GM12878 (cell line): ENCODE measurements at regions not wholly inside any gene's neighbourhood (a gene's known extent, or its start where the extent isn't known, plus 50 kb on each side); places are given as distances from the start of the nearest gene placed in this dataset.

Experiments
- ATAC-seq: fragments of 200-7000 bp; cut with Tn5 transposase; 3 replicates; pipeline ENCODE4 v1.9.1; 2020; ENCODE audit warnings: mild to moderate bottlenecking, moderate library complexity
- BruUV-seq: library from RNA; stranded (reverse); fragments of 400-500 nt; replicated peaks from 2 replicates; lab custom pipeline; 2021; lab: Mats Ljungman, UMichigan
- CTCF ChIA-PET: fragments of 300-600 bp; sonication (Branson Sonifier 250); formaldehyde crosslinking; extraction: SDS; loops from one replicate; lab custom pipeline; 2021; ENCODE audit warnings: inconsistent platforms; lab: Yijun Ruan, JAX
- POLR2A ChIA-PET: fragments of 350-600 bp; formaldehyde crosslinking; extraction: SDS; loops from one replicate; lab custom pipeline; 2021; ENCODE audit warnings: inconsistent platforms; lab: Charles Lee
- RAD21 ChIA-PET: fragments of 300-600 bp; sonication (Branson Sonifier 250); formaldehyde crosslinking; loops from one replicate; lab custom pipeline; 2023; ENCODE audit warnings: antibody characterized with exemption; ENCODE audit not compliant: unreplicated experiment; lab: Charles Lee
- SMC1A ChIA-PET: fragments of 300-600 bp; sonication (Branson Sonifier 250); formaldehyde crosslinking; loops from one replicate; lab custom pipeline; 2023; ENCODE audit not compliant: unreplicated experiment, uncharacterized antibody; lab: Charles Lee
- DNase-seq: peaks from one replicate; pipeline ENCODE4 v3.0.0-alpha.2; 2011; ENCODE audit warnings: low read depth, low spot score
- FAIRE-seq: peaks from 3 replicates; lab custom pipeline; 2011; peaks lifted over from hg19 to GRCh38; lab: Jason Lieb, UNC
- H2AFZ ChIP-seq: 2 replicates; pipeline ENCODE4 v1.6.0; 2011; ENCODE audit warnings: low read depth, low read length, control low read depth; ENCODE audit not compliant: control insufficient read depth
- H3K27ac ChIP-seq: 2 replicates; pipeline ENCODE4 v1.5.1; 2011; ENCODE audit warnings: control low read depth; ENCODE audit not compliant: control insufficient read depth, insufficient read depth
- H3K27me3 ChIP-seq, 2 experiments: replicated peaks in 1 of 2; 2 replicates each; pipeline versions ENCODE4 v1.6.0 to v1.6.1; 2011; ENCODE audit warnings: low read length in 1 of 2; ENCODE audit not compliant: control insufficient read depth in 2 of 2, insufficient read depth in 2 of 2
- H3K36me3 ChIP-seq, 2 experiments: 2 replicates each; pipeline ENCODE4 v1.5.1; 2011; ENCODE audit warnings: low read length in 1 of 2; ENCODE audit not compliant: control insufficient read depth in 2 of 2, insufficient read depth in 2 of 2
- H3K4me1 ChIP-seq: 2 replicates; pipeline ENCODE4 v1.6.1; 2011; ENCODE audit warnings: mild to moderate bottlenecking, low read length, moderate library complexity, mixed read lengths; ENCODE audit not compliant: control insufficient read depth, insufficient read depth
- H3K4me2 ChIP-seq: 2 replicates; pipeline ENCODE4 v1.6.0; 2011; ENCODE audit warnings: control low read depth; ENCODE audit not compliant: control insufficient read depth, insufficient read depth
- H3K4me3 ChIP-seq: fragments of 200-600 bp; sonication (generic); 2 replicates; pipeline ENCODE4 v1.5.1; 2016
- H3K79me2 ChIP-seq: 2 replicates; pipeline ENCODE4 v1.6.0; 2011; ENCODE audit warnings: low read length; ENCODE audit not compliant: control insufficient read depth, insufficient read depth
- H3K9ac ChIP-seq: 2 replicates; pipeline ENCODE4 v1.8.0; 2011; ENCODE audit warnings: low read length, control low read depth, mixed read lengths; ENCODE audit not compliant: control insufficient read depth, insufficient read depth
- H3K9me3 ChIP-seq: replicated peaks from 3 replicates; pipeline ENCODE4 v1.5.1; 2011; ENCODE audit warnings: mild to moderate bottlenecking, low read length; ENCODE audit not compliant: control insufficient read depth, insufficient read depth
- H4K20me1 ChIP-seq: 2 replicates; pipeline ENCODE4 v1.6.0; 2011; ENCODE audit not compliant: control insufficient read depth, insufficient read depth
- CEBPZ ChIP-seq: fragments of 150-350 bp; IDR thresholded peaks from 2 replicates; pipeline ENCODE4 v1.6.1; 2016; ENCODE audit warnings: low read depth, low read length
- CHD2 ChIP-seq: IDR thresholded peaks from 2 replicates; pipeline ENCODE4 v1.6.1; 2011; ENCODE audit warnings: low read depth, low read length, improper control_type of control experiment, borderline replicate concordance
- E2F4 ChIP-seq: IDR thresholded peaks from 2 replicates; pipeline ENCODE4 v1.6.1; 2012; ENCODE audit warnings: low read depth, low read length, improper control_type of control experiment
- GABPA ChIP-seq: IDR thresholded peaks from 2 replicates; pipeline ENCODE4 v1.6.1; 2014; ENCODE audit warnings: antibody characterized with exemption, low read depth, mild to moderate bottlenecking, inconsistent platforms
- KAT2A ChIP-seq: conservative IDR thresholded peaks from 2 replicates; pipeline ENCODE4 v1.6.1; 2011; ENCODE audit warnings: low read depth, low read length; ENCODE audit not compliant: control insufficient read depth
- MEF2A ChIP-seq: IDR thresholded peaks from 2 replicates; pipeline ENCODE4 v1.6.1; 2011; ENCODE audit warnings: low read depth, mild to moderate bottlenecking, low read length, moderate library complexity; ENCODE audit not compliant: insufficient read depth
- MYB ChIP-seq: fragments of 150-350 bp; IDR thresholded peaks from 2 replicates; pipeline ENCODE4 v1.6.1; 2014; ENCODE audit warnings: mild to moderate bottlenecking, low read depth, low read length, borderline replicate concordance
- NR2F1 ChIP-seq: fragments of 450-650 bp; conservative IDR thresholded peaks from 2 replicates; pipeline ENCODE4 v1.6.1; 2017; ENCODE audit warnings: mild to moderate bottlenecking
- RAD21 ChIP-seq: IDR thresholded peaks from 2 replicates; pipeline ENCODE4 v1.6.1; 2011; ENCODE audit warnings: mild to moderate bottlenecking, low read depth, low read length, moderate library complexity; ENCODE audit not compliant: insufficient read depth
- SIN3A ChIP-seq: IDR thresholded peaks from 2 replicates; pipeline ENCODE4 v1.6.1; 2012; ENCODE audit warnings: low read depth, low read length, improper control_type of control experiment
- SMAD1 ChIP-seq: fragments of 450-650 bp; IDR thresholded peaks from 2 replicates; pipeline ENCODE4 v1.6.1; 2018; ENCODE audit warnings: mild to moderate bottlenecking, low read depth; ENCODE audit not compliant: partially characterized antibody
- SMARCA5 ChIP-seq: fragments of 450-650 bp; IDR thresholded peaks from 2 replicates; pipeline ENCODE4 v1.6.1; 2017; ENCODE audit warnings: mild to moderate bottlenecking
- TCF7 ChIP-seq: IDR thresholded peaks from 2 replicates; pipeline ENCODE4 v1.6.1; 2014; ENCODE audit warnings: antibody characterized with exemption, borderline replicate concordance
- USF1 ChIP-seq: IDR thresholded peaks from 2 replicates; pipeline ENCODE4 v1.6.1; 2011; ENCODE audit warnings: borderline replicate concordance, low read depth, mild to moderate bottlenecking, moderate library complexity, mixed read lengths, low read length; ENCODE audit not compliant: insufficient read depth; ENCODE audit errors: extremely low read length
- USF2 ChIP-seq: IDR thresholded peaks from 2 replicates; pipeline ENCODE4 v1.6.1; 2011; ENCODE audit warnings: low read depth, low read length, improper control_type of control experiment, borderline replicate concordance
- ZNF217 ChIP-seq: fragments of 450-650 bp; IDR thresholded peaks from 2 replicates; pipeline ENCODE4 v1.6.1; 2017; ENCODE audit warnings: antibody characterized with exemption, mild to moderate bottlenecking
- ZNF274 ChIP-seq: IDR thresholded peaks from one replicate; pipeline ENCODE4 v1.8.0; 2011; ENCODE audit not compliant: insufficient read length, insufficient read depth
- ZZZ3 ChIP-seq: IDR thresholded peaks from 2 replicates; pipeline ENCODE4 v1.6.1; 2011; ENCODE audit warnings: low read depth; ENCODE audit not compliant: control insufficient read depth, insufficient read length
- WGBS: methylation state at CpG from one replicate; pipeline ENCODE4 v1.1.6; 2016; ENCODE audit warnings: low lambda C conversion rate; ENCODE audit not compliant: insufficient replicate concordance, insufficient coverage; ENCODE audit errors: missing lambda C conversion rate; 5-methylcytosine and 5-hydroxymethylcytosine counted together
- in situ Hi-C: fragments of 300-500 bp; cut with MboI; formaldehyde crosslinking; loops from 9 replicates; pipeline ENCODE4 v1.14.3; 2018; ENCODE audit warnings: mixed read lengths
- intact Hi-C: fragments of 100-400 bp; cut with micrococcal nuclease; formaldehyde crosslinking; loops from one replicate; pipeline ENCODE4 v1.14.2; 2022; ENCODE audit not compliant: unreplicated experiment

GRCh38 chr5:122629121-122629677 lies 145.7 kb upstream of the SNX2 start:
- Histone ChIP-seq H3K9me3 (no peaks in the 10 kb centered on the region), H3K9ac (no peak overlapping the region), H4K20me1 (no peaks in the 10 kb centered on the region), H3K27ac (no peak overlapping the region), H3K36me3 (no peaks in the 10 kb centered on the region), H3K4me2 (no peak overlapping the region), H3K4me1 (no peaks in the 10 kb centered on the region), H3K4me3 (no peak overlapping the region), H3K27me3 (no peaks in the 10 kb centered on the region), H3K79me2 (no peaks in the 10 kb centered on the region), H2AFZ (no peak overlapping the region)
- no peak for FAIRE-seq
- no peak for ATAC-seq
- TF ChIP-seq SIN3A (no peak), RAD21 (no peak), MEF2A (no peak), GABPA (no peak), CHD2 (no peak), ZNF217 (no peak), SMAD1 (no peak), ZZZ3 (no peak), E2F4 (no peak), USF1 (no peak), ZNF274 (no peak), USF2 (no peak), KAT2A (no peak), CEBPZ (no peak), NR2F1 (no peak), MYB (no peak), SMARCA5 (no peak), TCF7 (no peak)
- BruUV-seq: no TSS peak
- POLR2A ChIA-PET: no interaction called here
- DNase-seq: no peak
- in situ Hi-C loops (no loop called here), intact Hi-C loops (no loop called here)
- 79% methylated on average over 7 of the region's 7 CpGs for WGBS
- SMC1A ChIA-PET: no interaction called here
- RAD21 ChIA-PET: no interaction called here
- CTCF ChIA-PET: no interaction called here
